RWPE2 (cell line): ENCODE measurements at regions not wholly inside any gene's neighbourhood (a gene's known extent, or its start where the extent isn't known, plus 50 kb on each side); places are given as distances from the start of the nearest gene placed in this dataset.

Experiments used
- ATAC-seq: fragments of 200-7000 bp; cut with Tn5 transposase; 3 replicates; pipeline ENCODE4 v1.9.1; 2021; ENCODE audit warnings: low read depth
- DNase-seq: peaks from one replicate; pipeline ENCODE4 v3.0.0-alpha.2; 2020; ENCODE audit warnings: low spot score
- H3K27ac ChIP-seq: fragments of 450-650 bp; 2 replicates; pipeline ENCODE4 v1.5.1; 2017; ENCODE audit warnings: mild to moderate bottlenecking; ENCODE audit not compliant: poor library complexity, severe bottlenecking
- H3K27me3 ChIP-seq: fragments of 250-450 bp; sonication (Bioruptor Pico); 2 replicates; pipeline ENCODE4 v1.5.1; 2021; ENCODE audit warnings: mild to moderate bottlenecking, moderate library complexity; ENCODE audit not compliant: insufficient read depth, poor library complexity, severe bottlenecking
- H3K36me3 ChIP-seq: fragments of 250-450 bp; sonication (Bioruptor Pico); 2 replicates; pipeline ENCODE4 v1.5.1; 2020; ENCODE audit warnings: low read depth, mild to moderate bottlenecking, moderate library complexity
- H3K4me1 ChIP-seq: fragments of 250-450 bp; sonication (Bioruptor Pico); 2 replicates; pipeline ENCODE4 v1.5.1; 2021; ENCODE audit warnings: mild to moderate bottlenecking, moderate library complexity; ENCODE audit not compliant: insufficient read depth, poor library complexity, severe bottlenecking
- H3K4me3 ChIP-seq: fragments of 250-450 bp; sonication (Bioruptor Pico); 2 replicates; pipeline ENCODE4 v1.5.1; 2021; ENCODE audit warnings: mild to moderate bottlenecking, moderate library complexity; ENCODE audit not compliant: severe bottlenecking
- H3K9me3 ChIP-seq: fragments of 250-450 bp; sonication (Bioruptor Pico); 2 replicates; pipeline ENCODE4 v1.5.1; 2021; ENCODE audit warnings: mild to moderate bottlenecking, moderate library complexity; ENCODE audit not compliant: severe bottlenecking
- CTCF ChIP-seq: fragments of 450-650 bp; IDR thresholded peaks from one replicate; pipeline ENCODE4 v1.5.1; 2017; ENCODE audit warnings: mild to moderate bottlenecking, moderate library complexity; ENCODE audit not compliant: poor library complexity, severe bottlenecking

- no peaks in the 10 kb centered on the region for H3K9me3 ChIP-seq
- H3K27me3 ChIP-seq = peaks cover 3% of the 10 kb centered on the region
- DNase-seq (no peak), ATAC-seq (no peak)
- no peak overlapping the region for H3K27ac ChIP-seq
- H3K4me3 ChIP-seq = no peak overlapping the region
- no peak for TF ChIP-seq CTCF
- no peaks in the 10 kb centered on the region for H3K36me3 ChIP-seq
- H3K4me1 ChIP-seq = no peaks in the 10 kb centered on the region
Observed at GRCh38 chr2:7428454-7429204, 511.4 kb downstream of the RNF144A start.

- ATAC-seq (no peak), DNase-seq (no peak)
- no peak for TF ChIP-seq CTCF
- Histone ChIP-seq H3K4me1 (no peaks in the 10 kb centered on the region), H3K4me3 (no peak overlapping the region), H3K27me3 (peaks cover 3% of the 10 kb centered on the region), H3K9me3 (no peaks in the 10 kb centered on the region), H3K27ac (no peak overlapping the region), H3K36me3 (no peaks in the 10 kb centered on the region)
Observed at GRCh38 chr2:7429733-7430132, 512.5 kb downstream of the RNF144A start.

GRCh38 chr2:7430421-7430868, 513.2 kb downstream of the RNF144A start:
- no peak for DNase-seq
- H3K4me3 ChIP-seq = no peak overlapping the region
- no peak for TF ChIP-seq CTCF
- H3K36me3 ChIP-seq = no peaks in the 10 kb centered on the region
- no peaks in the 10 kb centered on the region for H3K4me1 ChIP-seq
- no peak for ATAC-seq
- no peaks in the 10 kb centered on the region for H3K9me3 ChIP-seq
- no peak overlapping the region for H3K27ac ChIP-seq
- no peaks in the 10 kb centered on the region for H3K27me3 ChIP-seq

- TF ChIP-seq CTCF = no peak
- H3K27me3 ChIP-seq = no peaks in the 10 kb centered on the region
- ATAC-seq (peak; percentile 57), DNase-seq (no peak)
- H3K4me1 ChIP-seq = no peaks in the 10 kb centered on the region
- H3K4me3 ChIP-seq = no peak overlapping the region
- no peaks in the 10 kb centered on the region for H3K9me3 ChIP-seq
- no peaks in the 10 kb centered on the region for H3K36me3 ChIP-seq
- no peak overlapping the region for H3K27ac ChIP-seq
Observed at GRCh38 chr2:7430869-7431641, 513.8 kb downstream of the RNF144A start.
